NB4 (cell line): ENCODE measurements at regions not wholly inside any gene's neighbourhood (a gene's known extent, or its start where the extent isn't known, plus 50 kb on each side); places are given as distances from the start of the nearest gene placed in this dataset.

ENCODE experiments used
- POLR2A ChIP-seq: IDR thresholded peaks from 2 replicates; pipeline ENCODE4 v1.6.1; 2011; ENCODE audit warnings: mild to moderate bottlenecking; ENCODE audit not compliant: insufficient read length; ENCODE audit errors: extremely low read depth
- TF ChIP-seq, protein P1 (sequence below): IDR thresholded peaks from one replicate; pipeline ENCODE4 v1.5.1; 2012; ENCODE audit warnings: low read depth, low read length

DNA sequence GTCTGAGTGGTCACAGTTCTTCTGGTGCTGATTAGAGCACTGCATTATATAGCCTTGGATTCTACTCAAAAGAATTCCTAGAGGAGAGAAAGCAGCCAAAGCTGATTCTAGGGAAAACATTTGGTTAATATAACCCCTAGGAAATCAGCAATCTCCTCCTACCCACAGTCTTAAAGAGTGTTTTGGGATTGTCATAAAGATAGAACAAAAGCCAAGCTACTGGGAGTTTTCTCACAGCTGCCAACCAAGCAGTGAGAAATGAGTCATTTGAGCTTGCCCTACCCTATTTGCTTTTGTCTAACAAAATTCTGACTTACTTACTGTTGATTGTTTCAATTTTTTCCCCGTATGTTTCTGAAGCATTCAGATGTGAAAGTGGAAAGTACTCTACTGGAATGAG, 469.3 kb downstream of the PLCL1 start:
- TF ChIP-seq, protein P1, sequence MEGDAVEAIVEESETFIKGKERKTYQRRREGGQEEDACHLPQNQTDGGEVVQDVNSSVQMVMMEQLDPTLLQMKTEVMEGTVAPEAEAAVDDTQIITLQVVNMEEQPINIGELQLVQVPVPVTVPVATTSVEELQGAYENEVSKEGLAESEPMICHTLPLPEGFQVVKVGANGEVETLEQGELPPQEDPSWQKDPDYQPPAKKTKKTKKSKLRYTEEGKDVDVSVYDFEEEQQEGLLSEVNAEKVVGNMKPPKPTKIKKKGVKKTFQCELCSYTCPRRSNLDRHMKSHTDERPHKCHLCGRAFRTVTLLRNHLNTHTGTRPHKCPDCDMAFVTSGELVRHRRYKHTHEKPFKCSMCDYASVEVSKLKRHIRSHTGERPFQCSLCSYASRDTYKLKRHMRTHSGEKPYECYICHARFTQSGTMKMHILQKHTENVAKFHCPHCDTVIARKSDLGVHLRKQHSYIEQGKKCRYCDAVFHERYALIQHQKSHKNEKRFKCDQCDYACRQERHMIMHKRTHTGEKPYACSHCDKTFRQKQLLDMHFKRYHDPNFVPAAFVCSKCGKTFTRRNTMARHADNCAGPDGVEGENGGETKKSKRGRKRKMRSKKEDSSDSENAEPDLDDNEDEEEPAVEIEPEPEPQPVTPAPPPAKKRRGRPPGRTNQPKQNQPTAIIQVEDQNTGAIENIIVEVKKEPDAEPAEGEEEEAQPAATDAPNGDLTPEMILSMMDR = no peak
- TF ChIP-seq POLR2A = no peak
